HepG2 (cell line): ENCODE measurements at regions not wholly inside any gene's neighbourhood (a gene's known extent, or its start where the extent isn't known, plus 50 kb on each side); places are given as distances from the start of the nearest gene placed in this dataset.

Experiments
- BHLHE40 ChIP-seq: IDR thresholded peaks from 2 replicates; pipeline ENCODE4 v1.6.1; 2011; ENCODE audit warnings: low read length, improper control_type of control experiment
- EED ChIP-seq: sonication (generic); formaldehyde crosslinking; IDR thresholded peaks from 2 replicates; pipeline ENCODE4 v1.5.0; 2020; ENCODE audit warnings: mild to moderate bottlenecking, missing genetic modification reagents
- ERF ChIP-seq: IDR thresholded peaks from 2 replicates; pipeline ENCODE4 v1.6.1; 2018; ENCODE audit warnings: missing biosample characterization, missing genetic modification reagents
- ETS1 ChIP-seq: sonication (generic); formaldehyde crosslinking; IDR thresholded peaks from 2 replicates; pipeline ENCODE4 v1.4.0; 2020; ENCODE audit warnings: missing genetic modification reagents
- FOXP1 ChIP-seq, 2 experiments: fragments of 450-650 bp in 1 of 2; IDR thresholded peaks; 2 replicates each; pipeline ENCODE4 v1.6.1; 2017 to 2018; ENCODE audit warnings: antibody characterized with exemption in 1 of 2
- JARID2 ChIP-seq: sonication (generic); formaldehyde crosslinking; IDR thresholded peaks from 2 replicates; pipeline ENCODE4 v1.8.1; 2023; ENCODE audit warnings: missing genetic modification reagents, inconsistent platforms; ENCODE audit not compliant: insufficient replicate concordance
- PHF5A ChIP-seq: IDR thresholded peaks from one replicate; pipeline ENCODE4 v1.6.1; 2018; ENCODE audit warnings: low read depth, missing genetic modification reagents; ENCODE audit not compliant: unreplicated experiment
- RAD51 ChIP-seq: fragments of 450-650 bp; IDR thresholded peaks from 2 replicates; pipeline ENCODE4 v1.6.1; 2016; ENCODE audit warnings: borderline replicate concordance
- RBM22 ChIP-seq: fragments of 200-400 bp; formaldehyde crosslinking; optimal IDR thresholded peaks from 2 replicates; pipeline ENCODE3; 2017; ENCODE audit warnings: mild to moderate bottlenecking, low read length, moderate library complexity
- SETDB1 ChIP-seq: sonication (generic); formaldehyde crosslinking; IDR thresholded peaks from 2 replicates; pipeline ENCODE4 v1.5.1; 2020; ENCODE audit warnings: missing genetic modification reagents, mild to moderate bottlenecking, borderline replicate concordance
- SMC3 ChIP-seq: IDR thresholded peaks from 2 replicates; pipeline ENCODE4 v1.6.1; 2011; ENCODE audit warnings: low read length, improper control_type of control experiment
- TCF12 ChIP-seq, 2 experiments: fragments of 450-650 bp in 1 of 2; sonication (generic) in 1 of 2; formaldehyde crosslinking in 1 of 2; IDR thresholded peaks; 2 replicates each; pipeline versions ENCODE4 v1.6.1 to v1.8.0; 2017 to 2022; ENCODE audit warnings: antibody characterized with exemption in 1 of 2, mild to moderate bottlenecking in 1 of 2, missing genetic modification reagents in 1 of 2, moderate library complexity in 1 of 2
- TRAFD1 ChIP-seq: sonication (generic); formaldehyde crosslinking; IDR thresholded peaks from 2 replicates; pipeline ENCODE4 v1.5.1; 2020; ENCODE audit warnings: missing genetic modification reagents, mild to moderate bottlenecking, borderline replicate concordance
- ZKSCAN8 ChIP-seq: IDR thresholded peaks from 2 replicates; pipeline ENCODE4 v1.6.1; 2016; ENCODE audit warnings: borderline replicate concordance, missing genetic modification reagents, missing compliant biosample characterization
- ZNF17 ChIP-seq: sonication (generic); formaldehyde crosslinking; IDR thresholded peaks from 2 replicates; pipeline ENCODE4 v1.5.0; 2020; ENCODE audit warnings: mild to moderate bottlenecking, missing genetic modification reagents
- ZNF275 ChIP-seq: sonication (generic); formaldehyde crosslinking; IDR thresholded peaks from 2 replicates; pipeline ENCODE4 v1.8.0; 2022; ENCODE audit warnings: missing genetic modification reagents, mild to moderate bottlenecking, inconsistent platforms, borderline replicate concordance
- ZNF484 ChIP-seq: sonication (generic); formaldehyde crosslinking; IDR thresholded peaks from 2 replicates; pipeline ENCODE4 v1.5.1; 2020; ENCODE audit warnings: mild to moderate bottlenecking, low read depth, missing genetic modification reagents, borderline replicate concordance
- ZNF570 ChIP-seq: sonication (generic); formaldehyde crosslinking; IDR thresholded peaks from 2 replicates; pipeline ENCODE4 v1.4.0; 2020; ENCODE audit warnings: mild to moderate bottlenecking, missing genetic modification reagents, borderline replicate concordance
- ZNF574 ChIP-seq: sonication (generic); formaldehyde crosslinking; IDR thresholded peaks from 2 replicates; pipeline ENCODE4 v1.4.0; 2020; ENCODE audit warnings: missing genetic modification reagents
- ZNF576 ChIP-seq: sonication (generic); formaldehyde crosslinking; IDR thresholded peaks from 2 replicates; pipeline ENCODE4 v1.4.0; 2020; ENCODE audit warnings: mild to moderate bottlenecking, missing genetic modification reagents
- ZNF724P ChIP-seq: sonication (generic); formaldehyde crosslinking; IDR thresholded peaks from 2 replicates; pipeline ENCODE4 v1.8.0; 2022; ENCODE audit warnings: missing genetic modification reagents, borderline replicate concordance
- ZSCAN21 ChIP-seq: sonication (generic); formaldehyde crosslinking; IDR thresholded peaks from 2 replicates; pipeline ENCODE4 v1.8.0; 2022; ENCODE audit warnings: mild to moderate bottlenecking, missing genetic modification reagents, moderate library complexity, borderline replicate concordance

GRCh38 chr12:46523863-46524770 lies 151.5 kb upstream of the SLC38A2 start (continued):
- TF ChIP-seq ERF (CRISPR knock-in tag) (no peak; the same call in 1 of the 2 replicates), SMC3 (peak; percentile 12; the same call in 1 of the 2 replicates), PHF5A (CRISPR knock-in tag) (no peak), RBM22 (no peak), ZNF484 (no peak), TCF12 (IDR thresholded peaks at IDR 0.05) (no peak), TCF12 (CRISPR knock-in tag; IDR thresholded peaks at IDR 0.05) (no peak; the same call in 1 of the 2 replicates), ZNF275 (CRISPR knock-in tag) (no peak), ZNF570 (CRISPR knock-in tag) (no peak), BHLHE40 (no peak), EED (CRISPR knock-in tag) (no peak), ZKSCAN8 (CRISPR knock-in tag) (no peak), FOXP1 (IDR thresholded peaks at IDR 0.05) (no peak), FOXP1 (CRISPR knock-in tag; IDR thresholded peaks at IDR 0.05) (peak; percentile 72), RAD51 (no peak), JARID2 (CRISPR knock-in tag) (no peak), SETDB1 (CRISPR knock-in tag) (no peak), ZNF576 (no peak), TRAFD1 (CRISPR knock-in tag) (no peak), ZNF17 (CRISPR knock-in tag) (no peak), ZNF574 (CRISPR knock-in tag) (peak; percentile 66), ZNF724P (no peak), ETS1 (CRISPR knock-in tag) (no peak), ZSCAN21 (CRISPR knock-in tag) (no peak)
